ENCODE measurements at regions not wholly inside any gene's neighbourhood (a gene's known extent, or its start where the extent isn't known, plus 50 kb on each side); places are given as distances from the start of the nearest gene placed in this dataset.
"Not testable (repeated sequence)": the region's sequence is repeated elsewhere in the genome, so short reads cannot be mapped to it uniquely, and the experiment has no call there.

DNA sequence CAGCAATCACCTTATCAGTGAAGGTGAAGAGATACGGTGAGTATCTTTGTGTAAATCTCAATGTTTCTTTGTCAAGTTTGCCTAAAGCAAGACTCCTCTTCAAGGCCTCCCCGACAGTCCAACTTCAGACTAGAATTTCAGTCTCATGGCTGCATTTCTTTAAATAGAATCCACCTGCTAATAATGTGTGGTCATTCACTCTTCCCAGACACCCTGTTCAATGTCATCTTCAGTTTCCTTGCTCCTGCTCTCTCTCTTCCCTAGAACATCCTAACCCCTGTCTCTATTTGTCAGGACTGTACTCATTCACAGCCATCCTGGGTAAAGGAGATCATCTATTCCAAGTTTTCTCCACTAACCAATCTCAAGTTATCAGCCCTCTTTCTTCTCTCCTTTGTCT lies 267.3 kb downstream of the EN1 start:
- Histone ChIP-seq H3K27me3 (replicated peaks; ENCODE audit: control insufficient read depth, insufficient read depth, low read length) (no peaks in the 10 kb centered on the region; the same call in 1 of the 2 replicates), H3K4me3 (replicated peaks; ENCODE audit: low read depth, low read length) (no peak overlapping the region), H3K36me3 (ENCODE audit: control insufficient read depth, insufficient read depth, low read length) (no peaks in the 10 kb centered on the region)
- no peak for DNase-seq (ENCODE audit: extremely low read depth, insufficient read length)
- TF ChIP-seq, protein P1, sequence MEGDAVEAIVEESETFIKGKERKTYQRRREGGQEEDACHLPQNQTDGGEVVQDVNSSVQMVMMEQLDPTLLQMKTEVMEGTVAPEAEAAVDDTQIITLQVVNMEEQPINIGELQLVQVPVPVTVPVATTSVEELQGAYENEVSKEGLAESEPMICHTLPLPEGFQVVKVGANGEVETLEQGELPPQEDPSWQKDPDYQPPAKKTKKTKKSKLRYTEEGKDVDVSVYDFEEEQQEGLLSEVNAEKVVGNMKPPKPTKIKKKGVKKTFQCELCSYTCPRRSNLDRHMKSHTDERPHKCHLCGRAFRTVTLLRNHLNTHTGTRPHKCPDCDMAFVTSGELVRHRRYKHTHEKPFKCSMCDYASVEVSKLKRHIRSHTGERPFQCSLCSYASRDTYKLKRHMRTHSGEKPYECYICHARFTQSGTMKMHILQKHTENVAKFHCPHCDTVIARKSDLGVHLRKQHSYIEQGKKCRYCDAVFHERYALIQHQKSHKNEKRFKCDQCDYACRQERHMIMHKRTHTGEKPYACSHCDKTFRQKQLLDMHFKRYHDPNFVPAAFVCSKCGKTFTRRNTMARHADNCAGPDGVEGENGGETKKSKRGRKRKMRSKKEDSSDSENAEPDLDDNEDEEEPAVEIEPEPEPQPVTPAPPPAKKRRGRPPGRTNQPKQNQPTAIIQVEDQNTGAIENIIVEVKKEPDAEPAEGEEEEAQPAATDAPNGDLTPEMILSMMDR (IDR thresholded peaks at IDR 0.05; ENCODE audit: insufficient read depth, low read length, poor library complexity, severe bottlenecking), result no peak

DNA sequence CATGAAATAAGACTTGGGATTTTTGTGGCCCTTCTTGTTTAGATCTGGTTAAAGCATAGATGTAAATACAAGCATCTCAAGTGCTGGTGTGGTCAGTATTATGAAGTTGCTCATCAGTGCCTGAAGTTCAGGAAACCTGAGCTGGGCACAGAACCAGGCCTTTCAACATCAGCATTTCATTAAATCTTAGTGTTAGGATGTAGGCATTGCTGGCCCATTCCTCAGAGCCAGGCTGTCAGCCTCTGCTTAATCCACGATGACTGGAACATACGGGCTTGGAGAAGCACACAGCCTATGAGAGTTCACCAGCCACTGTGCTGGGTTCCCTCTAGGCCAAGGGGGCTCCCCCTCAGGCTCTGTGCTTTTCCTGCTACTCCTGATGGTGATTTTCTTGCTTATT lies 270.2 kb downstream of the EN1 start:
- TF ChIP-seq, protein P1 (IDR thresholded peaks at IDR 0.05; ENCODE audit: insufficient read depth, low read length, poor library complexity, severe bottlenecking), result no peak

DNA sequence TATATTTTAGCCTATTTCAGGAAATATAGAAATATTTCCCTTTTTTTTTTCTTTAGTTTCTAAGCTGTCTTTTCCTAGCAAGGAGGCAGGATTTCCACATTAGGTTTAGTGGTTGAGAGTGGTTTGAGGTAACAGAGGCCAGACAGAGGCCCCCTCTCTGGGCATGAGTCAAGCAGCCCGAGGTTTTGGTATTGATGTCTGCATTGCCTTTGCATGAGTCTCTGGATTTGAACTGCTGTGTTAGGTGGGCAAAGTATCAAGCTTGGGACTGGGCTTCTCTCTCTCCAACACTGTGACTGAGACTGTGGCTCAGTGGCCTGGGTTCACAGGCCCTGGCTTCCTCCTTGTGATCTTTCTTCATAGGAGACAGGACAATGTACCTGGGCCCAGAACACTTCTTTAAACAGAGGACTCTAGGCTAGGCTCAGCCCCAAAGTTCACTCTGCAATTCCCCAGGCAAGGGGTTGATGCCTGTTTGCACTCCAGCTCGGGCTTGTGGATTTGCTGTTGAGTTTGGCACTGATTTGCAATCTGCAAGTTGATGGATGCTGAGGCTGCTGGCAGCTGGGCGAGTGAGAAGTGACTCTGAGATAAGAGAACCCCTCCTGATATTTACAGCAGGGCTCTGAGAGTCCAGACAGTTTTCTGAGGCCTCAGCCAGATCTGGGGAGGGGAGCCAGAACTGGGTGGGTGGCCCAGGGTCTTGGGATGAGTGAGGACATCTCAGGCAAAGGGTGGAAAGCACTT lies 271.2 kb downstream of the EN1 start:
- no peak for DNase-seq (ENCODE audit: extremely low read depth, insufficient read length)
- TF ChIP-seq, protein P1 (IDR thresholded peaks at IDR 0.05; ENCODE audit: insufficient read depth, low read length, poor library complexity, severe bottlenecking), result no peak
- Histone ChIP-seq H3K36me3 (ENCODE audit: control insufficient read depth, insufficient read depth, low read length) (no peaks in the 10 kb centered on the region), H3K27me3 (replicated peaks; ENCODE audit: control insufficient read depth, insufficient read depth, low read length) (no peaks in the 10 kb centered on the region; the same call in 1 of the 2 replicates), H3K4me3 (replicated peaks; ENCODE audit: low read depth, low read length) (no peak overlapping the region)

More for the DNA sequence above, 270.2 kb downstream of the EN1 start:
- Histone ChIP-seq H3K27me3 (replicated peaks; ENCODE audit: control insufficient read depth, insufficient read depth, low read length) (no peaks in the 10 kb centered on the region; the same call in 1 of the 2 replicates), H3K36me3 (ENCODE audit: control insufficient read depth, insufficient read depth, low read length) (no peaks in the 10 kb centered on the region), H3K4me3 (replicated peaks; ENCODE audit: low read depth, low read length) (no peak overlapping the region)
- no peak for DNase-seq (ENCODE audit: extremely low read depth, insufficient read length)

DNA sequence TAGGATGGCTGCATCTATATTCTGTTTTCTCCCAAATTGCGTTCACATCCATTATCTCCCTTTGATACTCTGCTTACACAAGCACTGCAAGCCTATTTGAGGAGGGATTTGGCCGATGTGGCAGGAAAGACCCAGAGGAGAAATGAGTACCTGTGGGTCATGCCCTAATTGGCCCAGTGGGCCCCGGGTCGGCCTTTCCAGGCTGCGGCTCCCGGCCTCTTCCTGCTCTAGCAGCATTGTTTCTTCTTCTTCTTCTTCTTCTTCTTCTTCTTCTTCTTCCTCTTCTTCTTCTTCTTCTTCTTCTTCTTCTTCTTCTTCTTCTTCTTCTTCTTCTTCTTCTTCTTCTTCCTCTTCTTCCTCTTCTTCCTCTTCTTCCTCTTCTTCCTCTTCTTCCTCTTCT lies 275.1 kb downstream of the EN1 start:
- not testable (repeated sequence) for H3K4me3 ChIP-seq (replicated peaks; ENCODE audit: low read depth, low read length); DNase-seq (ENCODE audit: extremely low read depth, insufficient read length); H3K36me3 ChIP-seq (ENCODE audit: control insufficient read depth, insufficient read depth, low read length); H3K27me3 ChIP-seq (replicated peaks; ENCODE audit: control insufficient read depth, insufficient read depth, low read length)

DNA sequence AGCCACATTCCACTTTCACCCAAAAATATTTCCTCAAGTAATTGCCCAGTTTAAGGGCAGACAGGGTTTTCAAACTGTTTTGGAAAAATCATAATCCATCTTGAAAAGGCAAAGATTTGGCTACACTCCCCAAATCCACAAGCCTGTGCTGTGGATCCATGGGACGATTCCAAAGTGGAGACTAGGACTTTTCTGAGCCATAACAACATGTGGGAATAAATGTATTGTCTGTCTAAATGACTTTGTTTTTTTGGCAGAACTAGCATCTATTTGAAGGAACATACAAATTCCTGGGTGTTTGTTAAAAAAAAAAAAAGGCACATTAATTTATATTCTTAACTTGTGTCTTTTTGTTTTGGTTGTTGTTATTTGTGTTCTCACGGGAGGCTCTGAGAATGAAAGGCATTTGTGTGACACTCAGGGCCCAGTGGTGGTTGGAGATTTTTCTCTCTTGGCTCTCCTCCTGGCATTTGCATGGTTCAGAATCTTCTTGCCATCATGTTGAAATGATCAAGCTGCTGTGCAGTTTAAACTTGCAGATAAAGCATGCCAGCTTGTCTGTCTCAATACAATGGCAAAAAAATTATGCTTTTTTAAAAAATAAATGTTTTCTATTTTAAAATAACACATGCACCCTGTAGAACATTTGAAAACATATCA lies 277.4 kb downstream of the EN1 start:
- TF ChIP-seq, protein P1 (IDR thresholded peaks at IDR 0.05; ENCODE audit: insufficient read depth, low read length, poor library complexity, severe bottlenecking), result no peak
- H3K36me3 ChIP-seq (ENCODE audit: control insufficient read depth, insufficient read depth, low read length), result no peaks in the 10 kb centered on the region
- no peak for DNase-seq (ENCODE audit: extremely low read depth, insufficient read length)
- no peak overlapping the region for H3K4me3 ChIP-seq (replicated peaks; ENCODE audit: low read depth, low read length)
- H3K27me3 ChIP-seq (replicated peaks; ENCODE audit: control insufficient read depth, insufficient read depth, low read length), result no peaks in the 10 kb centered on the region; the same call in 1 of the 2 replicates

DNA sequence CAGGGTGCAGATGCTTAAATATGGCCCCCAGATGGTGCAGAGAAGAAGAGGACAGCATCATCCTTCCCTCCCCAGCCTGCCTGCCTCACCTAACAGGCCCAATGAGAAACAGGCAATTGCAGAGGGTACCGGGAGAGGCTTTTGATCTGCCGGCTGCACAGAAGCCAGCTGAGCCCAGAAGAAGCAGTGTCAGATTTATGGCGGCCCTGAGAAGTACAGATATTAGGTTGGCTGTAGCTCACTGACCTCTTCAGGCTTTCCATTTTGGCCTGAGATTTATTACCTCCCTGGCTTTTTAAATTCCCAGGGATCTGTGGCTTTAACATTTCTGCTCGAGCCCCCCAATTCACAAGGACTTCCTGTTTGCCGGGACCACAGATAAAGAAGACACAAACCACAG lies 278.7 kb downstream of the EN1 start:
- H3K27me3 ChIP-seq (replicated peaks; ENCODE audit: control insufficient read depth, insufficient read depth, low read length), result no peaks in the 10 kb centered on the region; the same call in 1 of the 2 replicates

More for the DNA sequence above, 278.7 kb downstream of the EN1 start:
- no peaks in the 10 kb centered on the region for H3K36me3 ChIP-seq (ENCODE audit: control insufficient read depth, insufficient read depth, low read length)
- no peak for DNase-seq (ENCODE audit: extremely low read depth, insufficient read length)
- H3K4me3 ChIP-seq (replicated peaks; ENCODE audit: low read depth, low read length), result no peak overlapping the region
- TF ChIP-seq, protein P1 (IDR thresholded peaks at IDR 0.05; ENCODE audit: insufficient read depth, low read length, poor library complexity, severe bottlenecking), result no peak
